Heart left ventricle (tissue), 16 donors: ENCODE measurements at regions not wholly inside any gene's neighbourhood (a gene's known extent, or its start where the extent isn't known, plus 50 kb on each side); places are given as distances from the start of the nearest gene placed in this dataset.

Source experiments
- ATAC-seq, 4 donors: fragments of 200-7000 bp; cut with Tn5 transposase; one replicate each; pipeline ENCODE4 v1.9.1; 2020 to 2022; ENCODE audit warnings: moderate library complexity in 4 of 4, mild to moderate bottlenecking in 3 of 4, moderate number of reproducible peaks in 1 of 4
- DNase-seq, 5 donors: peaks; one replicate each; pipeline ENCODE4 v3.0.0-alpha.2; 2020
- H3K27ac ChIP-seq, 12 donors: fragments of 200-600 bp; sonication (generic) in 4 of 12; one replicate each; pipeline versions ENCODE4 v1.5.0 to v1.8.0; 2016 to 2022; ENCODE audit warnings: mild to moderate bottlenecking in 2 of 12
- H3K27me3 ChIP-seq, 9 donors: fragments of 200-600 bp; sonication (generic) in 2 of 9; one replicate each; pipeline versions ENCODE4 v1.5.1 to v1.8.0; 2016 to 2022; ENCODE audit warnings: mild to moderate bottlenecking in 3 of 9
- H3K36me3 ChIP-seq, 9 donors: fragments of 200-600 bp; sonication (generic) in 2 of 9; one replicate each; pipeline versions ENCODE4 v1.5.0 to v1.8.0; 2018 to 2022; ENCODE audit warnings: mild to moderate bottlenecking in 2 of 9
- H3K4me1 ChIP-seq, 12 donors: fragments of 200-600 bp; sonication (generic) in 4 of 12; one replicate each; pipeline versions ENCODE4 v1.5.0 to v1.8.0; 2016 to 2022; ENCODE audit warnings: mild to moderate bottlenecking in 3 of 12
- H3K4me3 ChIP-seq, 12 donors: fragments of 200-600 bp; sonication (generic) in 4 of 12; one replicate each; pipeline versions ENCODE4 v1.5.0 to v1.8.0; 2017 to 2022; ENCODE audit warnings: mild to moderate bottlenecking in 9 of 12, moderate library complexity in 4 of 12
- H3K9me3 ChIP-seq, 12 donors: fragments of 200-600 bp; sonication (generic) in 4 of 12; one replicate each; pipeline versions ENCODE4 v1.5.0 to v1.8.0; 2016 to 2022; ENCODE audit warnings: mild to moderate bottlenecking in 1 of 12
- POLR2A ChIP-seq, 2 donors: fragments of 450-650 bp; IDR thresholded peaks; one replicate each; pipeline ENCODE4 v1.6.1; 2017; ENCODE audit warnings: antibody characterized with exemption in 2 of 2, mild to moderate bottlenecking in 2 of 2, moderate library complexity in 2 of 2
- WGBS, 4 donors: extraction: QIAGEN DNeasy Blood & Tissue Kit in 2 of 4; methylation state at CpG; one replicate each; pipeline versions ENCODE4 v1.1.5 to v1.1.7; 2013 to 2018; 5-methylcytosine and 5-hydroxymethylcytosine counted together
- intact Hi-C, 10 donors: fragments of 100-400 bp; cut with DNase I; formaldehyde crosslinking; loops; one replicate each; pipeline versions ENCODE4 v1.11.1 to v1.14.2; 2022
- TF ChIP-seq, protein P1 (sequence below), 12 donors: fragments of 200-600 bp; sonication (generic) in 4 of 12; IDR thresholded peaks; one replicate each; pipeline versions ENCODE4 v1.5.0 to v1.8.0; 2018 to 2022; ENCODE audit warnings: antibody characterized with exemption in 12 of 12, mild to moderate bottlenecking in 5 of 12
- donor health status: ischemic (EF 13 %, LVEDD 7.1; RV severe dilation, severe dysfunction).
- donor health status: healthy with polysubstance abuse.
- donor health status: DM: no; HTN: yes; CAD: no.
- donor health status: DM: no; HTN: no; CAD: no.
- donor health status: ischemic (EF 25% LVEDD 6.9; RV normal size, moderate dysfunction).
- donor health status: ischemic (EF 25% LVEDD 5.7; RV mildly dilated, moderate dysfunction).
- donor health status: healthy.
- donor health status: DM: yes; HTN: yes; CAD: no.
- donor health status: ischemic (EF 35%, LVEDD 5.7; RV mildly dilated, moderate dysfunction).
- donor health status: nonischemic (EF 11% LVEDD 7.7; RV severe dilation, severe dysfunction).
- donor health status: DM: yes; HTN: yes; CAD: no.
- donor health status: PGD.
- donor health status: ischemic (EF 29% LVEDD 5.4; RV normal size, mild dysfunction).
- donor health status: nonischemic (EF 23%, LVEDD 6.1; RV moderate dilation, normal function).

- ATAC-seq (peak; percentile 42 to 68 (median 62)), DNase-seq (no peak)
- H3K27me3 ChIP-seq: no peaks in the 10 kb centered on the region
- no peak overlapping the region for H3K27ac ChIP-seq
- TF ChIP-seq, protein P1, sequence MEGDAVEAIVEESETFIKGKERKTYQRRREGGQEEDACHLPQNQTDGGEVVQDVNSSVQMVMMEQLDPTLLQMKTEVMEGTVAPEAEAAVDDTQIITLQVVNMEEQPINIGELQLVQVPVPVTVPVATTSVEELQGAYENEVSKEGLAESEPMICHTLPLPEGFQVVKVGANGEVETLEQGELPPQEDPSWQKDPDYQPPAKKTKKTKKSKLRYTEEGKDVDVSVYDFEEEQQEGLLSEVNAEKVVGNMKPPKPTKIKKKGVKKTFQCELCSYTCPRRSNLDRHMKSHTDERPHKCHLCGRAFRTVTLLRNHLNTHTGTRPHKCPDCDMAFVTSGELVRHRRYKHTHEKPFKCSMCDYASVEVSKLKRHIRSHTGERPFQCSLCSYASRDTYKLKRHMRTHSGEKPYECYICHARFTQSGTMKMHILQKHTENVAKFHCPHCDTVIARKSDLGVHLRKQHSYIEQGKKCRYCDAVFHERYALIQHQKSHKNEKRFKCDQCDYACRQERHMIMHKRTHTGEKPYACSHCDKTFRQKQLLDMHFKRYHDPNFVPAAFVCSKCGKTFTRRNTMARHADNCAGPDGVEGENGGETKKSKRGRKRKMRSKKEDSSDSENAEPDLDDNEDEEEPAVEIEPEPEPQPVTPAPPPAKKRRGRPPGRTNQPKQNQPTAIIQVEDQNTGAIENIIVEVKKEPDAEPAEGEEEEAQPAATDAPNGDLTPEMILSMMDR (IDR thresholded peaks at IDR 0.05): no peak
- no peak for TF ChIP-seq POLR2A (IDR thresholded peaks at IDR 0.05)
- 49 to 74% (median 61%) methylated on average over 7 of the region's 7 CpGs for WGBS, 4 donors
- no peaks in the 10 kb centered on the region for H3K36me3 ChIP-seq
- peak overlapping the region in 3 of 12 donors; percentile 17 to 36 (median 19) for H3K4me3 ChIP-seq
- intact Hi-C loops: no loop called here
- H3K4me1 ChIP-seq: peaks cover 0 to 19% (median 0%) of the 10 kb centered on the region in 12 donors
- peaks cover 0 to 22% (median 11%) of the 10 kb centered on the region in 12 donors for H3K9me3 ChIP-seq
These were observed 50.7 kb upstream of the PNMA8B start for GRCh38 chr19:46546194-46546896.

DNA sequence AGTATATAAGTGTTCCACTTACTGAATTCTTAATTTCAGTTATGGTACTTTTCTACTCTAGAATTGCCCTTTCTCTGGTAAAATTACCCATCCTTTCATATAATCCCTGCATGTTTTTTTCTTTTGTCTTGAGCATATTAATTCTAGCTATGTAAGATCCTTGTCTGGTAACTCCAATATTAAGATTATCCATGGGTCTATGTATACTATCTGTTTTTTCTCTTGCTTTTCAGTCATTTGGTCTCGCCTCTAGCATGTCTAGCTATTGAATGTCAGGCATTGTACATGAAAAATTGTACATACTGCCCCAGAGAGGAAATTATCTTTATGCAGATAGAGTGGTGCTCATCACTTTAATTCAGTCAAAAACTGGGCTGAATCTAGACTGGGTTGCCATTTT, 50.4 kb upstream of the CALM3 start:
- Histone ChIP-seq H3K27ac (peak overlapping the region in 1 of 12 donors; percentile 13), H3K9me3 (peaks cover 0 to 33% (median 13%) of the 10 kb centered on the region in 12 donors), H3K4me1 (peaks cover 0 to 21% (median 0%) of the 10 kb centered on the region in 12 donors), H3K4me3 (no peak overlapping the region), H3K36me3 (no peaks in the 10 kb centered on the region), H3K27me3 (no peaks in the 10 kb centered on the region)
- intact Hi-C loops: no loop called here
- TF ChIP-seq POLR2A (IDR thresholded peaks at IDR 0.05): no peak
- TF ChIP-seq, protein P1 (IDR thresholded peaks at IDR 0.05): no peak
- WGBS, 4 donors: 82 to 89% (median 82%) methylated on average over 1 of the region's 1 CpG
- DNase-seq (no peak), ATAC-seq (no peak)

- Histone ChIP-seq H3K27ac (peak overlapping the region in 1 of 12 donors; percentile 61), H3K4me1 (peaks cover 0 to 22% (median 0%) of the 10 kb centered on the region in 12 donors), H3K9me3 (peaks cover 0 to 37% (median 13%) of the 10 kb centered on the region in 12 donors), H3K27me3 (no peaks in the 10 kb centered on the region), H3K4me3 (no peak overlapping the region), H3K36me3 (no peaks in the 10 kb centered on the region)
- ATAC-seq: peak in 1 of 4 donors; percentile 77
- TF ChIP-seq, protein P1 (IDR thresholded peaks at IDR 0.05): no peak
- no peak for TF ChIP-seq POLR2A (IDR thresholded peaks at IDR 0.05)
- no peak for DNase-seq
- intact Hi-C loops: no loop called here
These were observed 50.0 kb upstream of the CALM3 start for GRCh38 chr19:46551164-46551563.
